GM12878 (cell line): ENCODE measurements at regions not wholly inside any gene's neighbourhood (a gene's known extent, or its start where the extent isn't known, plus 50 kb on each side); places are given as distances from the start of the nearest gene placed in this dataset.

ENCODE experiments used
- CREB1 ChIP-seq: IDR thresholded peaks from 2 replicates; pipeline ENCODE4 v1.6.1; 2012; ENCODE audit warnings: low read depth, mild to moderate bottlenecking, inconsistent platforms
- CTCF ChIP-seq, 3 experiments: IDR thresholded peaks in 2 of 3; conservative IDR thresholded peaks in 1 of 3; 2 replicates each; pipeline ENCODE4 v1.5.1; 2011; ENCODE audit warnings: low read depth in 3 of 3, low read length in 3 of 3, mild to moderate bottlenecking in 3 of 3, control low read depth in 2 of 3, moderate library complexity in 2 of 3, inconsistent platforms in 1 of 3, mixed read lengths in 1 of 3; ENCODE audit not compliant: control insufficient read depth in 2 of 3, insufficient read depth in 1 of 3; ENCODE audit errors: extremely low read depth in 1 of 3
- POLR2A ChIP-seq: IDR thresholded peaks from 2 replicates; pipeline ENCODE4 v1.6.1; 2011; ENCODE audit warnings: low read depth, mild to moderate bottlenecking, low read length
- POLR2AphosphoS5 ChIP-seq: IDR thresholded peaks from 2 replicates; pipeline ENCODE4 v1.6.1; 2011; ENCODE audit warnings: mild to moderate bottlenecking, low read length, inconsistent platforms
- SP1 ChIP-seq: IDR thresholded peaks from one replicate; pipeline ENCODE4 v1.6.1; 2011; ENCODE audit warnings: low read depth, low read length

GRCh38 chr9:99471033-99471432, 249.0 kb downstream of the SEC61B start:
- TF ChIP-seq CTCF (IDR thresholded peaks at IDR 0.05 in 2 of 3, conservative IDR thresholded peaks at IDR 0.05 in 1 of 3; ENCODE audit: control insufficient read depth in 2 of 3, extremely low read depth in 1 of 3, insufficient read depth in 1 of 3, low read depth in 3 of 3, low read length in 3 of 3) (no peak), CREB1 (no peak), SP1 (no peak), POLR2AphosphoS5 (no peak), POLR2A (no peak)
